BJ (cell line): ENCODE measurements at regions not wholly inside any gene's neighbourhood (a gene's known extent, or its start where the extent isn't known, plus 50 kb on each side); places are given as distances from the start of the nearest gene placed in this dataset.

Source experiments
- CTCF ChIA-PET: fragments of 350-600 bp; formaldehyde crosslinking; extraction: SDS; loops from one replicate; lab custom pipeline; 2021; ENCODE audit warnings: antibody characterized with exemption, inconsistent platforms; lab: Yijun Ruan, JAX
- POLR2A ChIA-PET: fragments of 300-600 bp; sonication (Branson Sonifier 250); formaldehyde crosslinking; extraction: SDS; loops from one replicate; lab custom pipeline; 2021; ENCODE audit warnings: antibody characterized with exemption; lab: Charles Lee
- DNase-seq: peaks from one replicate; pipeline ENCODE4 v3.0.0-alpha.2; 2011; ENCODE audit warnings: low read depth
- H3K27me3 ChIP-seq: 2 replicates; pipeline ENCODE4 v1.6.0; 2011; ENCODE audit warnings: low read length; ENCODE audit not compliant: control insufficient read depth, insufficient read depth
- H3K36me3 ChIP-seq: 2 replicates; pipeline ENCODE4 v1.5.1; 2011; ENCODE audit warnings: low read length; ENCODE audit not compliant: control insufficient read depth, insufficient read depth
- H3K4me3 ChIP-seq: 2 replicates; pipeline ENCODE4 v1.5.1; 2011; ENCODE audit warnings: low read depth, mild to moderate bottlenecking, control low read depth, low read length
- TF ChIP-seq, protein P1 (sequence below): IDR thresholded peaks from 2 replicates; pipeline ENCODE4 v1.5.1; 2011; ENCODE audit warnings: low read depth, mild to moderate bottlenecking, control low read depth, inconsistent platforms, low read length, moderate library complexity; ENCODE audit not compliant: insufficient read depth

DNA sequence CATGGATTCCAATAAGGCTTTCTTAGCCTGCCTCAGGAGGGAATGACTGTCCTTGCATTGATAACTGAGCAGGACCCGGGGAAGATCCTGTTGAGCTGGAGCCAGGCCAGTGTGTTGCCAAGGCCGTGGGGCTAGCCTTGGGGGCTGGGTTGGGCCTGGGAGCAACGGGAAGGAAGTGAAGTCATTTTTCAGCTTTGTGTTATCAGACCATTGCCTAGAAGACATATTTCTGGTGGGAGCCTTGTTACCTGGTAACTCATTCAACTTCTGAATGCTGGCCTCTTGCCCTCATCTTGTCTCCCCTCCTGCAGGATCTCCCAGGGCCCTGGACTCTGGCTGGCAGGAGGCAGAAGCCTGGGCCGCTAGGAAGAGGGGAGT is 92.7 kb upstream of the MGAT5 start:
- CTCF ChIA-PET, result no interaction called here
- POLR2A ChIA-PET, result no interaction called here
- DNase-seq, result no peak
- TF ChIP-seq, protein P1, sequence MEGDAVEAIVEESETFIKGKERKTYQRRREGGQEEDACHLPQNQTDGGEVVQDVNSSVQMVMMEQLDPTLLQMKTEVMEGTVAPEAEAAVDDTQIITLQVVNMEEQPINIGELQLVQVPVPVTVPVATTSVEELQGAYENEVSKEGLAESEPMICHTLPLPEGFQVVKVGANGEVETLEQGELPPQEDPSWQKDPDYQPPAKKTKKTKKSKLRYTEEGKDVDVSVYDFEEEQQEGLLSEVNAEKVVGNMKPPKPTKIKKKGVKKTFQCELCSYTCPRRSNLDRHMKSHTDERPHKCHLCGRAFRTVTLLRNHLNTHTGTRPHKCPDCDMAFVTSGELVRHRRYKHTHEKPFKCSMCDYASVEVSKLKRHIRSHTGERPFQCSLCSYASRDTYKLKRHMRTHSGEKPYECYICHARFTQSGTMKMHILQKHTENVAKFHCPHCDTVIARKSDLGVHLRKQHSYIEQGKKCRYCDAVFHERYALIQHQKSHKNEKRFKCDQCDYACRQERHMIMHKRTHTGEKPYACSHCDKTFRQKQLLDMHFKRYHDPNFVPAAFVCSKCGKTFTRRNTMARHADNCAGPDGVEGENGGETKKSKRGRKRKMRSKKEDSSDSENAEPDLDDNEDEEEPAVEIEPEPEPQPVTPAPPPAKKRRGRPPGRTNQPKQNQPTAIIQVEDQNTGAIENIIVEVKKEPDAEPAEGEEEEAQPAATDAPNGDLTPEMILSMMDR, result no peak
- no peaks in the 10 kb centered on the region for H3K36me3 ChIP-seq
- no peaks in the 10 kb centered on the region for H3K27me3 ChIP-seq
- H3K4me3 ChIP-seq, result no peak overlapping the region

DNA sequence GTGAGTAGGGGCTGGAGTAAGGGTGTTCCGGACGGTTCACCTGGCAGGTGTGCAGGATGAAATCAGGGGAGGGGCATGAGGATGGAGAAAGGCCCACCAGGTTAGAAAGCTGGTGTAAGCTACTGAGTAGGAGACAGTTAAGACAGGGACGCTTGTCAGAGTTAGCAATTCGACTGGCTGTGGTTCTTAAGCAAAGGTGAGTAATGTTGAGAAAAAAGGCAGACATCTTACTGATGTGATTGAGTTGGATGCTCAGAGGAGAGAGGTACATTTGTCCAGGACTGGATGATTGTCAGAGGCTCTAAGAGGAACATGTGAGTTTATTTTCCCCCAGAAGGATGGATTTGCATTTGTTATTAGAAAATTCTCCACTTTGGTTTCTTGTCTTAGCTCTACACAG is 90.5 kb upstream of the MGAT5 start:
- Histone ChIP-seq H3K27me3 (no peaks in the 10 kb centered on the region), H3K4me3 (no peak overlapping the region), H3K36me3 (no peaks in the 10 kb centered on the region)
- CTCF ChIA-PET, result interaction anchor here (2.1 kb wide), 1 partner anchor 45 kb away, joined by 5 read pairs; no protein-coding TSS in a partner anchor
- POLR2A ChIA-PET, result no interaction called here
- TF ChIP-seq, protein P1, result no peak
- no peak for DNase-seq

DNA sequence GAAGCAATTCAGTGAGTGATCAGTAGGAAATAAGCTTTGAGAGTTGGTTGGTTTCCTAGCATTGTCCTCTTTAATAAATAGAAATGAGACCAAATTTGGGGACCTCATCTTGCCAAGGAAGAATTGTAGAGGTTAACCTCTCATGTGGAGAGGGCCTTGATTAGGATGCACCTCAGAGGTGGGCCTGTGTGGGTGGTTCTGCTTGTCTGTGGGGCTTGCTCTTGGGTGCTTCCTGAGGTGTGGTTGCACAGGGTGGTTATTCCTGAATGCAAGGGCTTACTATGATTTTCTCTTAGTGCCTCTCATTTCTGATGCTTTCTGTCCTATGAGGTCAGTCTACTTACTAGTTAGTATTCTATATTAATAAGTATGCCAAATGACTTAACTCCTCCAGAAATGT is 89.6 kb upstream of the MGAT5 start:
- CTCF ChIA-PET, result interaction anchor here (2.1 kb wide), 1 partner anchor 46 kb away, joined by 5 read pairs; no protein-coding TSS in a partner anchor
- TF ChIP-seq, protein P1, result no peak
- DNase-seq, result no peak
- H3K4me3 ChIP-seq, result no peak overlapping the region
- no peaks in the 10 kb centered on the region for H3K36me3 ChIP-seq
- no peaks in the 10 kb centered on the region for H3K27me3 ChIP-seq
- POLR2A ChIA-PET, result no interaction called here

DNA sequence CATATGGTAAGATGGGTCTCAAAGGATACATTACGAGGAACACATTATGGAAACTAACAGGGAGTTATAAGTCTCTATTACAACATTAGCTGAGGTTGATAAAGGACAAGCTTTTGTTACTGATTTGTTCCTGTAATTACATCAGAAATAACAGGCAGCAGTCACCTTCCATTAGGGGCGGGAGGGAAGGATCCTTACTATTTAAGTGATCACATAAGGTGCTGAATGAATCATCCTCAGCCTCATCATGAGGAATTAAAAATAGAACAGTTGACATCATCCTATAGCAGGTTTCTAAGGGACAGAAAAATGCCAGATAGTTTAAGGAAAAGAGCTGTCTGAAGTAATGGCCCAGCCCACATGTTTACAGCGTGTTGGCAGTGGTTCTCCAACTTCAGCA is 86.9 kb upstream of the MGAT5 start:
- POLR2A ChIA-PET, result no interaction called here
- no peak for DNase-seq
- Histone ChIP-seq H3K36me3 (no peaks in the 10 kb centered on the region), H3K4me3 (no peak overlapping the region), H3K27me3 (no peaks in the 10 kb centered on the region)
- CTCF ChIA-PET, result interaction anchor here (1.0 to 1.2 kb wide), 3 partner anchors 49 to 245 kb away, joined by 3 read pairs; no protein-coding TSS in a partner anchor
- TF ChIP-seq, protein P1, result no peak

DNA sequence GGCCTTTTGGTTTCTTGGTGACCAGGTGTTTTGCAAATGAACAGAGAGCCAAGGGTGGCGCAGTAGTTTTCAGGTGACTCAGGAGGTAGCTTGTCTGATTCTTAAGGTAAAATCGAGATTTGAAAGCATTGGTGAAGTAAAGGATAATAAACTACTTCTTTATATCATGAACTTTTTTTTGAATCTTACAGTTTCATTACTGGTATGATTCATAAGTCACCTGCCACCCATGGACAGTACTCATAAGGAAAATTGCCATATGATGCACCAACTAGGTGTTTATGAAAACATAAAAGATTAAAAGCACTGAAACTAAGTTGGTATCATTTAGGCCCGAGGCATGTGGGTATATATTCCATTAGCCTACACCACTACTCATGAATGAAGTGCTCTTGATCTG is 84.1 kb upstream of the MGAT5 start:
- no peak for DNase-seq
- Histone ChIP-seq H3K4me3 (no peak overlapping the region), H3K36me3 (no peaks in the 10 kb centered on the region), H3K27me3 (no peaks in the 10 kb centered on the region)
- CTCF ChIA-PET, result interaction anchor here (0.6 to 1.6 kb wide), 2 partner anchors 17 to 75 kb away, joined by 3 to 5 read pairs; no protein-coding TSS in a partner anchor
- TF ChIP-seq, protein P1, result no peak
- POLR2A ChIA-PET, result no interaction called here
